ENCODE measurements at regions not wholly inside any gene's neighbourhood (a gene's known extent, or its start where the extent isn't known, plus 50 kb on each side); places are given as distances from the start of the nearest gene placed in this dataset.

- ATAC-seq = no peak
Observed at GRCh38 chr22:26890870-26891269, 233.5 kb downstream of the MIAT start.

GRCh38 chr22:26891429-26891828, 234.0 kb downstream of the MIAT start:
- H3K36me3 ChIP-seq (ENCODE audit: low read depth) = no peaks in the 10 kb centered on the region
- H3K4me3 ChIP-seq = no peak overlapping the region
- no peak for ATAC-seq
- intact Hi-C loops (cut with DNase I, micrococcal nuclease) = no loop called here
- no peaks in the 10 kb centered on the region for H3K4me1 ChIP-seq (ENCODE audit: low read depth)
- H3K9me3 ChIP-seq = no peaks in the 10 kb centered on the region
- TF ChIP-seq CTCF (IDR thresholded peaks at IDR 0.05) = no peak
- no peak for DNase-seq

More at GRCh38 chr22:26890870-26891269, 233.5 kb downstream of the MIAT start:
- Histone ChIP-seq H3K4me1 (ENCODE audit: low read depth) (no peaks in the 10 kb centered on the region), H3K36me3 (ENCODE audit: low read depth) (no peaks in the 10 kb centered on the region), H3K9me3 (no peaks in the 10 kb centered on the region), H3K4me3 (no peak overlapping the region)
- no peak for DNase-seq
- intact Hi-C loops (cut with DNase I, micrococcal nuclease) = no loop called here
- TF ChIP-seq CTCF (IDR thresholded peaks at IDR 0.05) = no peak

- ATAC-seq = no peak
- peak in 2 of 3 donors; percentile 31 to 40 for DNase-seq
- Histone ChIP-seq H3K4me1 (ENCODE audit: low read depth) (no peaks in the 10 kb centered on the region), H3K4me3 (no peak overlapping the region), H3K36me3 (ENCODE audit: low read depth) (no peaks in the 10 kb centered on the region), H3K9me3 (no peaks in the 10 kb centered on the region)
- no peak for TF ChIP-seq CTCF (IDR thresholded peaks at IDR 0.05)
- intact Hi-C loops (cut with DNase I, micrococcal nuclease) = no loop called here
Observed at GRCh38 chr22:26892166-26893041, 235.0 kb downstream of the MIAT start.

- no peaks in the 10 kb centered on the region for H3K36me3 ChIP-seq (ENCODE audit: low read depth)
- intact Hi-C loops (cut with DNase I, micrococcal nuclease) = no loop called here
- no peaks in the 10 kb centered on the region for H3K9me3 ChIP-seq
- no peak for TF ChIP-seq CTCF (IDR thresholded peaks at IDR 0.05)
- DNase-seq (no peak), ATAC-seq (no peak)
- H3K4me1 ChIP-seq (ENCODE audit: low read depth) = no peaks in the 10 kb centered on the region
- H3K4me3 ChIP-seq = no peak overlapping the region
Observed at GRCh38 chr22:26893173-26894110, 236.1 kb downstream of the MIAT start.

- no peak for DNase-seq
- TF ChIP-seq CTCF (IDR thresholded peaks at IDR 0.05) = no peak
- intact Hi-C loops (cut with DNase I, micrococcal nuclease) = no loop called here
Observed at GRCh38 chr22:26894362-26894761, 237.0 kb downstream of the MIAT start.

More at GRCh38 chr22:26894362-26894761, 237.0 kb downstream of the MIAT start:
- Histone ChIP-seq H3K36me3 (ENCODE audit: low read depth) (no peaks in the 10 kb centered on the region), H3K4me3 (no peak overlapping the region), H3K4me1 (ENCODE audit: low read depth) (no peaks in the 10 kb centered on the region), H3K9me3 (no peaks in the 10 kb centered on the region)
- no peak for ATAC-seq
